ENCODE measurements at regions not wholly inside any gene's neighbourhood (a gene's known extent, or its start where the extent isn't known, plus 50 kb on each side); places are given as distances from the start of the nearest gene placed in this dataset.

- Histone ChIP-seq H3K27me3 (ENCODE audit: control insufficient read depth, low read length) (no peaks in the 10 kb centered on the region), H3K36me3 (ENCODE audit: control insufficient read depth, low read length) (peaks cover 4% of the 10 kb centered on the region; the same call in 1 of the 2 replicates), H3K9me3 (ENCODE audit: control insufficient read depth, insufficient read depth, low read length) (no peaks in the 10 kb centered on the region), H3K4me2 (ENCODE audit: low read length) (peak overlapping the region; percentile 66), H3K9me2 (replicated peaks; ENCODE audit: control insufficient read depth, low read length) (no peaks in the 10 kb centered on the region), H3K4me3 (ENCODE audit: low read length) (peak overlapping the region; percentile 56), H3K79me2 (ENCODE audit: control insufficient read depth, low read length) (no peaks in the 10 kb centered on the region), H3K27ac (ENCODE audit: low read depth, low read length) (peak overlapping the region; percentile 26), H4K20me1 (ENCODE audit: control insufficient read depth, insufficient read depth, low read depth, low read length) (no peaks in the 10 kb centered on the region), H3K4me1 (ENCODE audit: control insufficient read depth, low read length) (peaks cover 61% of the 10 kb centered on the region), H3F3A (ENCODE audit: control insufficient read depth, insufficient read depth) (peaks cover 12% of the 10 kb centered on the region)
- TF ChIP-seq, protein P1, sequence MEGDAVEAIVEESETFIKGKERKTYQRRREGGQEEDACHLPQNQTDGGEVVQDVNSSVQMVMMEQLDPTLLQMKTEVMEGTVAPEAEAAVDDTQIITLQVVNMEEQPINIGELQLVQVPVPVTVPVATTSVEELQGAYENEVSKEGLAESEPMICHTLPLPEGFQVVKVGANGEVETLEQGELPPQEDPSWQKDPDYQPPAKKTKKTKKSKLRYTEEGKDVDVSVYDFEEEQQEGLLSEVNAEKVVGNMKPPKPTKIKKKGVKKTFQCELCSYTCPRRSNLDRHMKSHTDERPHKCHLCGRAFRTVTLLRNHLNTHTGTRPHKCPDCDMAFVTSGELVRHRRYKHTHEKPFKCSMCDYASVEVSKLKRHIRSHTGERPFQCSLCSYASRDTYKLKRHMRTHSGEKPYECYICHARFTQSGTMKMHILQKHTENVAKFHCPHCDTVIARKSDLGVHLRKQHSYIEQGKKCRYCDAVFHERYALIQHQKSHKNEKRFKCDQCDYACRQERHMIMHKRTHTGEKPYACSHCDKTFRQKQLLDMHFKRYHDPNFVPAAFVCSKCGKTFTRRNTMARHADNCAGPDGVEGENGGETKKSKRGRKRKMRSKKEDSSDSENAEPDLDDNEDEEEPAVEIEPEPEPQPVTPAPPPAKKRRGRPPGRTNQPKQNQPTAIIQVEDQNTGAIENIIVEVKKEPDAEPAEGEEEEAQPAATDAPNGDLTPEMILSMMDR (IDR thresholded peaks at IDR 0.05; ENCODE audit: low read depth, low read length, poor library complexity, severe bottlenecking), result no peak
- no peak for TF ChIP-seq EZH2phosphoT487 (IDR thresholded peaks at IDR 0.05; ENCODE audit: borderline replicate concordance, low read length)
Observed at GRCh38 chr2:8472545-8473323, 209.1 kb upstream of the ID2 start.

DNA sequence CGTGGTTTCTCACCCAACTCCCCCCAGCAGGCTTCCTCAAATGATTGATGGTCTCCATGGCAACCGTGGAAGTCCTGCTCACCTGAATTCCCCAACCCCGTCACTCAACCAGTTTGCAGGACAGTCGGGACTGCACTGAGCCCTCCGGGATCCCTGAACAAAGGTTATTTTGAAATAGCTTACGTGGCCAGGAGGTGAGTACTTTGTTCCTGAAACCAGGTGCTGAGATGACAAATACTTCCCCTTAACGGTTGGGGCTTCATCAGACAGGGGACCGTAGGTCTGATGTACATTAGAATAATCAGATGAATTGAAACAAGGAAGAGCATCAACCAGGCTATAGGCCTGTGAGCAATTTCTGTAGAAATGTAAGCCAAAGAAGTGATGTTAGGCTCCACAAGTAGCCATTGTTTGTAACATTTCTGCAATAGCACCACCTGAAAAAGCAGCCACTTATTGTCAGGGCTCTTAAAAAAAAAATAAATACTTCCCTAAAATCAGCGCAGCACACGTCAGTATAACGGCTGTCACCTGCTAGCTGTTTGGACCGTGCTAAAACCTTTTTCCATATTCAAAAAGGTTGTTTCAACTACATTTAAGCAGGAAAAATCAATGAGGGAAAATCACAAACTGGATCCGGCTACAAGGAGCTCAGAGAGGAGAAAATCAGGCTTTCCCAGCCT is 206.4 kb upstream of the ID2 start:
- Histone ChIP-seq H3K4me2 (ENCODE audit: low read length) (peak overlapping the region; percentile 64), H3K9me2 (replicated peaks; ENCODE audit: control insufficient read depth, low read length) (no peaks in the 10 kb centered on the region), H3K4me1 (ENCODE audit: control insufficient read depth, low read length) (peaks cover 86% of the 10 kb centered on the region), H3F3A (ENCODE audit: control insufficient read depth, insufficient read depth) (peaks cover 12% of the 10 kb centered on the region), H3K4me3 (ENCODE audit: low read length) (peak overlapping the region; percentile 41), H3K9me3 (ENCODE audit: control insufficient read depth, insufficient read depth, low read length) (no peaks in the 10 kb centered on the region), H3K27me3 (ENCODE audit: control insufficient read depth, low read length) (no peaks in the 10 kb centered on the region), H3K27ac (ENCODE audit: low read depth, low read length) (peak overlapping the region; percentile 78), H3K79me2 (ENCODE audit: control insufficient read depth, low read length) (no peaks in the 10 kb centered on the region), H3K36me3 (ENCODE audit: control insufficient read depth, low read length) (peaks cover 4% of the 10 kb centered on the region; the same call in 1 of the 2 replicates), H4K20me1 (ENCODE audit: control insufficient read depth, insufficient read depth, low read depth, low read length) (no peaks in the 10 kb centered on the region)
- TF ChIP-seq EZH2phosphoT487 (IDR thresholded peaks at IDR 0.05; ENCODE audit: borderline replicate concordance, low read length), result no peak
- TF ChIP-seq, protein P1 (IDR thresholded peaks at IDR 0.05; ENCODE audit: low read depth, low read length, poor library complexity, severe bottlenecking), result no peak

DNA sequence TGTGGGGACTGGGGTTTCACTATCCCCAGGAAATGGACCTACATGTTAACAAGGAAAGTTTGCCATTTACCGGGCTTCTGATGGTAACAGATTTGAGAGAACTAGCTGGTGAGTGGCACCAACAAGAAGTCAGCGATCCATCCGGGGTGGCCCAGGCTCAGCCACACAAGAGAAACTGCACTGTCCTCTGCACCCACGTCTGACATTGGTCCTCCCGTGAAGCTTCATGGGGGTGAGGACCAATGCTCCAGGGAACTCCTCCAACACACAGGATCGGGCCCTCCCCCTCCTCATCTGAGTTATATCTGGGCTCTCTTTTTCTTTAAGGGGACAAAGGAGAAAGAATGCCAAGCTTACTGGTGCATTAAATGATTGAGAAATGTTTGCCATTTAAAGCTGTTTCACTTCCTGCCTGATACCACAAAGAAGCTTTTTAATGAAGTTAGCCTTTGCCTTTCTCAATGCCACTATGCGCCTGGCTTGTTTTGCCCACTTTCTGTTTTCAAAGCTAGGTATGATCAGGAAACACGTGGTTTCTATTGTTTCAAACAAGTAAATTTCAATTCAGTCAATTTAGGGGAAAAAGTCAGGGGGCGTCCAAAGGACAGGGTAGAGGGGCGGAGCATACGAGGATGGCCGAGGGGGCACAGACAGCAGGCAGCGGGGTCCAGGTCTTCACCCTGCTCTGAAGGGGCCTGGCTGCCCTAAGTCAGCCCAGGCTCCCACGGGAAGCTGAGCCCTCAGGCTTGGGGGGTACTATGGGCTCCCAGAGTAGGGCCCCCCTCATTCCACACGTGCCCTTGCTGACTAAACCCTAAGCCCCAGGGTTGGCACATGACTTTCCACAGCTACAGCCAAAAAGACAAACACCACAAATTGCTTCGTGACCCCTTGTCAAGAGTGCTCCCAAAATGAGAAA is 204.0 kb upstream of the ID2 start:
- Histone ChIP-seq H3K4me1 (ENCODE audit: control insufficient read depth, low read length) (peaks cover 92% of the 10 kb centered on the region), H3K4me3 (ENCODE audit: low read length) (peak overlapping the region; percentile 67), H3K9me2 (replicated peaks; ENCODE audit: control insufficient read depth, low read length) (no peaks in the 10 kb centered on the region), H3K9me3 (ENCODE audit: control insufficient read depth, insufficient read depth, low read length) (no peaks in the 10 kb centered on the region), H3F3A (ENCODE audit: control insufficient read depth, insufficient read depth) (peaks cover 12% of the 10 kb centered on the region), H3K4me2 (ENCODE audit: low read length) (peak overlapping the region; percentile 90), H3K27ac (ENCODE audit: low read depth, low read length) (peak overlapping the region; percentile 72), H3K27me3 (ENCODE audit: control insufficient read depth, low read length) (no peaks in the 10 kb centered on the region), H4K20me1 (ENCODE audit: control insufficient read depth, insufficient read depth, low read depth, low read length) (no peaks in the 10 kb centered on the region), H3K36me3 (ENCODE audit: control insufficient read depth, low read length) (peaks cover 4% of the 10 kb centered on the region; the same call in 1 of the 2 replicates), H3K79me2 (ENCODE audit: control insufficient read depth, low read length) (no peaks in the 10 kb centered on the region)
- TF ChIP-seq, protein P1 (IDR thresholded peaks at IDR 0.05; ENCODE audit: low read depth, low read length, poor library complexity, severe bottlenecking), result no peak
- no peak for TF ChIP-seq EZH2phosphoT487 (IDR thresholded peaks at IDR 0.05; ENCODE audit: borderline replicate concordance, low read length)

Measured in DOHH2 (cell line).